ENCODE measurements at regions not wholly inside any gene's neighbourhood (a gene's known extent, or its start where the extent isn't known, plus 50 kb on each side); places are given as distances from the start of the nearest gene placed in this dataset.

- DNase-seq (no peak), ATAC-seq (ENCODE audit: poor library complexity) (no peak)
- intact Hi-C loops (cut with DNase I) = loop anchor here (10.0 kb wide), 1 partner anchor 841 kb away; no protein-coding TSS in a partner anchor
These were observed 669.6 kb upstream of the FAM241A start for GRCh38 chr4:111475666-111476065.

GRCh38 chr4:111480510-111480909 is 664.7 kb upstream of the FAM241A start:
- intact Hi-C loops (cut with DNase I) = no loop called here
- no peak for DNase-seq
- ATAC-seq (ENCODE audit: poor library complexity) = no peak

- intact Hi-C loops (cut with DNase I) = no loop called here
- DNase-seq = no peak
These were observed 661.7 kb upstream of the FAM241A start for GRCh38 chr4:111483375-111484169.

GRCh38 chr4:111492496-111492895 is 652.8 kb upstream of the FAM241A start:
- ATAC-seq (ENCODE audit: poor library complexity) (no peak), DNase-seq (no peak)
- intact Hi-C loops (cut with DNase I) = no loop called here

More at GRCh38 chr4:111483375-111484169, 661.7 kb upstream of the FAM241A start:
- no peak for ATAC-seq (ENCODE audit: poor library complexity)

GRCh38 chr4:111494471-111494870 is 650.8 kb upstream of the FAM241A start:
- intact Hi-C loops (cut with DNase I) = no loop called here
- ATAC-seq (ENCODE audit: poor library complexity) (no peak), DNase-seq (no peak)

GRCh38 chr4:111494971-111495370 is 650.3 kb upstream of the FAM241A start:
- ATAC-seq (ENCODE audit: poor library complexity) (no peak), DNase-seq (no peak)
- intact Hi-C loops (cut with DNase I) = no loop called here

GRCh38 chr4:111499291-111499690 is 646.0 kb upstream of the FAM241A start:
- ATAC-seq (ENCODE audit: poor library complexity) (no peak), DNase-seq (no peak)
- intact Hi-C loops (cut with DNase I) = no loop called here

- no peak for DNase-seq
- intact Hi-C loops (cut with DNase I) = no loop called here
- no peak for ATAC-seq (ENCODE audit: poor library complexity)
These were observed 645.5 kb upstream of the FAM241A start for GRCh38 chr4:111499706-111500105.

GRCh38 chr4:111500858-111501257 is 644.4 kb upstream of the FAM241A start:
- ATAC-seq (ENCODE audit: poor library complexity) (no peak), DNase-seq (no peak)
- intact Hi-C loops (cut with DNase I) = no loop called here

GRCh38 chr4:111501946-111502345 is 643.3 kb upstream of the FAM241A start:
- DNase-seq (no peak), ATAC-seq (ENCODE audit: poor library complexity) (no peak)
- intact Hi-C loops (cut with DNase I) = no loop called here

- ATAC-seq (ENCODE audit: poor library complexity) (no peak), DNase-seq (no peak)
- intact Hi-C loops (cut with DNase I) = no loop called here
These were observed 642.6 kb upstream of the FAM241A start for GRCh38 chr4:111502626-111503025.

GRCh38 chr4:111506706-111507105 is 638.5 kb upstream of the FAM241A start:
- DNase-seq = no peak
- no peak for ATAC-seq (ENCODE audit: poor library complexity)
- intact Hi-C loops (cut with DNase I) = no loop called here

- ATAC-seq (ENCODE audit: poor library complexity) (no peak), DNase-seq (no peak)
- intact Hi-C loops (cut with DNase I) = no loop called here
These were observed 634.7 kb upstream of the FAM241A start for GRCh38 chr4:111510535-111510934.

GRCh38 chr4:111512081-111512783 is 633.0 kb upstream of the FAM241A start:
- intact Hi-C loops (cut with DNase I) = no loop called here
- ATAC-seq (ENCODE audit: poor library complexity) (no peak), DNase-seq (no peak)

- ATAC-seq (ENCODE audit: poor library complexity) (no peak), DNase-seq (no peak)
- intact Hi-C loops (cut with DNase I) = no loop called here
These were observed 625.6 kb upstream of the FAM241A start for GRCh38 chr4:111519683-111520082.

GRCh38 chr4:111530446-111530845 is 614.8 kb upstream of the FAM241A start:
- ATAC-seq (ENCODE audit: poor library complexity) (no peak), DNase-seq (no peak)
- intact Hi-C loops (cut with DNase I) = no loop called here

- no peak for DNase-seq
- no peak for ATAC-seq (ENCODE audit: poor library complexity)
- intact Hi-C loops (cut with DNase I) = no loop called here
These were observed 609.5 kb upstream of the FAM241A start for GRCh38 chr4:111535792-111536191.

- intact Hi-C loops (cut with DNase I) = no loop called here
- no peak for DNase-seq
These were observed 608.1 kb upstream of the FAM241A start for GRCh38 chr4:111537165-111537564.

GRCh38 chr4:111537871-111538270 is 607.4 kb upstream of the FAM241A start:
- ATAC-seq (ENCODE audit: poor library complexity) (no peak), DNase-seq (no peak)
- intact Hi-C loops (cut with DNase I) = no loop called here

More at GRCh38 chr4:111537165-111537564, 608.1 kb upstream of the FAM241A start:
- no peak for ATAC-seq (ENCODE audit: poor library complexity)

- ATAC-seq (ENCODE audit: poor library complexity) (no peak), DNase-seq (no peak)
- intact Hi-C loops (cut with DNase I) = no loop called here
These were observed 604.6 kb upstream of the FAM241A start for GRCh38 chr4:111540671-111541070.
